Endodermal cell (in vitro differentiated cells): ENCODE measurements at regions not wholly inside any gene's neighbourhood (a gene's known extent, or its start where the extent isn't known, plus 50 kb on each side); places are given as distances from the start of the nearest gene placed in this dataset.

Experiments
- DNase-seq: peaks from one replicate; pipeline ENCODE4 v3.0.0-alpha.2; 2017
- H3K27ac ChIP-seq: 2 replicates; pipeline ENCODE4 v1.5.1; 2013; ENCODE audit warnings: mild to moderate bottlenecking, low read depth, low read length, moderate library complexity
- H3K27me3 ChIP-seq: 2 replicates; pipeline ENCODE4 v1.6.1; 2013; ENCODE audit warnings: mild to moderate bottlenecking, low read length, moderate library complexity; ENCODE audit not compliant: insufficient read depth, control insufficient read depth, poor library complexity, severe bottlenecking
- H3K36me3 ChIP-seq: 2 replicates; pipeline ENCODE4 v1.7.0; 2013; ENCODE audit warnings: mild to moderate bottlenecking, low read length, moderate library complexity; ENCODE audit not compliant: control insufficient read depth, insufficient read depth
- H3K4me1 ChIP-seq: one replicate; pipeline ENCODE4 v1.7.0; 2013; ENCODE audit warnings: low read length; ENCODE audit not compliant: control insufficient read depth, insufficient read depth
- H3K4me3 ChIP-seq: 2 replicates; pipeline ENCODE4 v1.5.1; 2013; ENCODE audit warnings: mild to moderate bottlenecking, low read length, moderate library complexity
- H3K9ac ChIP-seq: 2 replicates; pipeline ENCODE4 v1.6.1; 2013; ENCODE audit warnings: mild to moderate bottlenecking, low read length, moderate library complexity; ENCODE audit not compliant: poor library complexity, severe bottlenecking; ENCODE audit errors: extremely low read depth
- H3K9me3 ChIP-seq: 2 replicates; pipeline ENCODE4 v1.6.1; 2013; ENCODE audit warnings: mild to moderate bottlenecking, low read length, moderate library complexity; ENCODE audit not compliant: control insufficient read depth
- H3K27ac Mint-ChIP-seq: 2 replicates; pipeline ENCODE4 v1.8.0; 2020; ENCODE audit warnings: mixed read lengths
- H3K27me3 Mint-ChIP-seq: 2 replicates; pipeline ENCODE4 v1.8.0; 2021; ENCODE audit warnings: mild to moderate bottlenecking, mixed read lengths; ENCODE audit not compliant: insufficient read depth
- H3K36me3 Mint-ChIP-seq: 2 replicates; pipeline ENCODE4 v1.8.0; 2020; ENCODE audit warnings: low read depth, mixed read lengths
- H3K4me1 Mint-ChIP-seq: 2 replicates; pipeline ENCODE4 v1.8.0; 2020; ENCODE audit warnings: mixed read lengths
- H3K4me3 Mint-ChIP-seq: 2 replicates; pipeline ENCODE4 v1.8.0; 2020; ENCODE audit warnings: mild to moderate bottlenecking, moderate library complexity, mixed read lengths
- H3K9me3 Mint-ChIP-seq: 2 replicates; pipeline ENCODE4 v1.8.0; 2020; ENCODE audit warnings: mild to moderate bottlenecking, mixed read lengths
- WGBS, 2 experiments: methylation state at CpG; one replicate each; pipeline versions ENCODE4 v1.1.5 to v1.1.7; 2013; ENCODE audit warnings: missing lambda C conversion rate in 2 of 2, mixed read lengths in 1 of 2; ENCODE audit not compliant: insufficient coverage in 1 of 2, insufficient read length in 1 of 2; 5-methylcytosine and 5-hydroxymethylcytosine counted together
- TF ChIP-seq, protein P1 (sequence below): fragments of 200-600 bp; sonication (generic); conservative IDR thresholded peaks from 2 replicates; pipeline ENCODE4 v1.5.0; 2021; ENCODE audit warnings: antibody characterized with exemption, mild to moderate bottlenecking

GRCh38 chr6:56366141-56366852, 118.9 kb upstream of the COL21A1 start:
- Histone ChIP-seq H3K27me3 (no peaks in the 10 kb centered on the region), H3K9me3 (no peaks in the 10 kb centered on the region), H3K36me3 (no peaks in the 10 kb centered on the region), H3K9ac (no peak overlapping the region), H3K4me1 (no peaks in the 10 kb centered on the region), H3K27ac (no peak overlapping the region), H3K4me3 (no peak overlapping the region)
- Mint-ChIP-seq H3K4me1 (peaks cover 15% of the 10 kb centered on the region), H3K4me3 (no peak overlapping the region), H3K36me3 (no peaks in the 10 kb centered on the region), H3K27ac (no peak overlapping the region), H3K9me3 (no peaks in the 10 kb centered on the region), H3K27me3 (no peaks in the 10 kb centered on the region)
- DNase-seq, result no peak
- TF ChIP-seq, protein P1, sequence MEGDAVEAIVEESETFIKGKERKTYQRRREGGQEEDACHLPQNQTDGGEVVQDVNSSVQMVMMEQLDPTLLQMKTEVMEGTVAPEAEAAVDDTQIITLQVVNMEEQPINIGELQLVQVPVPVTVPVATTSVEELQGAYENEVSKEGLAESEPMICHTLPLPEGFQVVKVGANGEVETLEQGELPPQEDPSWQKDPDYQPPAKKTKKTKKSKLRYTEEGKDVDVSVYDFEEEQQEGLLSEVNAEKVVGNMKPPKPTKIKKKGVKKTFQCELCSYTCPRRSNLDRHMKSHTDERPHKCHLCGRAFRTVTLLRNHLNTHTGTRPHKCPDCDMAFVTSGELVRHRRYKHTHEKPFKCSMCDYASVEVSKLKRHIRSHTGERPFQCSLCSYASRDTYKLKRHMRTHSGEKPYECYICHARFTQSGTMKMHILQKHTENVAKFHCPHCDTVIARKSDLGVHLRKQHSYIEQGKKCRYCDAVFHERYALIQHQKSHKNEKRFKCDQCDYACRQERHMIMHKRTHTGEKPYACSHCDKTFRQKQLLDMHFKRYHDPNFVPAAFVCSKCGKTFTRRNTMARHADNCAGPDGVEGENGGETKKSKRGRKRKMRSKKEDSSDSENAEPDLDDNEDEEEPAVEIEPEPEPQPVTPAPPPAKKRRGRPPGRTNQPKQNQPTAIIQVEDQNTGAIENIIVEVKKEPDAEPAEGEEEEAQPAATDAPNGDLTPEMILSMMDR, result peak; percentile 18
- 84 to 93% methylated on average over 3 to 6 of the region's 6 CpGs for WGBS, 2 experiments

DNA sequence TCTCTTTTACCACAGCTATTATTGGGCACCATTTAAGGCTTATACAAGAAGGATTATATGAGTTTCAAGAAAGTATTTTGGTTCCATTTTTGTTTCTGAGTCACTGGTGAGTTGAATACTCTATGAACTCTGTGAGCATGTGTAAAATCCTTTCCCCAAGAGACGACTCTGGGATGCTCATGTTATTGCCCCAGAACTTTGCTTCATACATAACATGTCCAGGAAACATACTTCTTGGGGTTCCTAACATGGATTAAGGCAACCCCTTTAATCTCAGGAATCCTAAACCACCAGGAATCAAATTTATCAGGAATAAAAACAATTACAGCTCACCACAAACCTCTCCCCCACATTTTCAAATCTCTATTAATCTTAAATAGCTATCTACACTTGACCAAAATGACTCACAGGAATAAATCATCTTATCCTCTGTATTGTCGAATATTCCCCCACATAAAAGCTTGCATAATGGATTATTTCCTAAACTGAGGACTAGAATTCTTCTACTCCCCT, 117.5 kb upstream of the COL21A1 start:
- Histone ChIP-seq H3K4me3 (no peak overlapping the region), H3K4me1 (no peaks in the 10 kb centered on the region), H3K9ac (no peak overlapping the region), H3K36me3 (no peaks in the 10 kb centered on the region), H3K9me3 (no peaks in the 10 kb centered on the region), H3K27ac (no peak overlapping the region), H3K27me3 (no peaks in the 10 kb centered on the region)
- no peaks in the 10 kb centered on the region for H3K27me3 Mint-ChIP-seq
- no peaks in the 10 kb centered on the region for H3K36me3 Mint-ChIP-seq
- peaks cover 15% of the 10 kb centered on the region for H3K4me1 Mint-ChIP-seq
- no peaks in the 10 kb centered on the region for H3K9me3 Mint-ChIP-seq
- no peak for DNase-seq
- no peak overlapping the region for H3K27ac Mint-ChIP-seq
- no peak overlapping the region for H3K4me3 Mint-ChIP-seq
- 82 to 89% methylated on average over 2 of the region's 2 CpGs for WGBS, 2 experiments
- TF ChIP-seq, protein P1, result no peak

DNA sequence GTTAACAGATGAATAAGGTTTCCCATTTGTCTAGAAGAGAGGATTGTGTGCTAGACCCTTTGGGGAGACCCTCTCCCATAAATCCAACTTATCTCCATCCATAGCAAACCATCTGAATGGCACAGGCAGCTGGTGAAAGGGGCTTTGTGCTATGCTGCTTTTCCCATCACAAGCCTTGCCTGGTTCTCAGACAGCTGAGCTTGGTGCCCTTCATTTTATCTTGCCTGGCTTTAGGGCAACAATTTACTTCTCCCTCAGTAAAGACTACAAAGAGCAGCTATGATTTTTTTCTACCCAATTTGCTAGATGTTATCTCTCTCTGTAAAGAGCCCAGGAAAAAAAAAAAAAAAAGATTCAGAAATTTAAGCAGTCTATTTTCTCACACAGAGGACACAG, 117.0 kb upstream of the COL21A1 start:
- H3K9me3 Mint-ChIP-seq, result no peaks in the 10 kb centered on the region
- H3K4me3 Mint-ChIP-seq, result no peak overlapping the region
- no peak overlapping the region for H3K27ac Mint-ChIP-seq
- Histone ChIP-seq H3K9me3 (no peaks in the 10 kb centered on the region), H3K4me1 (no peaks in the 10 kb centered on the region), H3K9ac (no peak overlapping the region), H3K36me3 (no peaks in the 10 kb centered on the region), H3K4me3 (no peak overlapping the region), H3K27me3 (no peaks in the 10 kb centered on the region), H3K27ac (no peak overlapping the region)
- no peaks in the 10 kb centered on the region for H3K27me3 Mint-ChIP-seq
- peaks cover 15% of the 10 kb centered on the region for H3K4me1 Mint-ChIP-seq
- H3K36me3 Mint-ChIP-seq, result no peaks in the 10 kb centered on the region
- no peak for DNase-seq
- TF ChIP-seq, protein P1, result no peak
